OCI-LY1 (cell line): ENCODE measurements at regions not wholly inside any gene's neighbourhood (a gene's known extent, or its start where the extent isn't known, plus 50 kb on each side); places are given as distances from the start of the nearest gene placed in this dataset.

ENCODE experiments used
- H2AFZ ChIP-seq: fragments of 200-600 bp; sonication (generic), shearing (Covaris generic); 2 replicates; pipeline ENCODE4 v1.6.0; 2014; ENCODE audit warnings: antibody characterized with exemption, mild to moderate bottlenecking, low read length
- H3F3A ChIP-seq: fragments of 200-600 bp; sonication (generic), shearing (Covaris generic); 2 replicates; pipeline ENCODE4 v1.6.0; 2014; ENCODE audit warnings: mild to moderate bottlenecking, antibody characterized with exemption, low read length, moderate library complexity; ENCODE audit not compliant: insufficient read depth
- H3K27ac ChIP-seq: fragments of 200-600 bp; sonication (generic); 2 replicates; pipeline ENCODE4 v1.5.1; 2014; ENCODE audit warnings: low read length, mixed run types, mild to moderate bottlenecking, low read depth; ENCODE audit not compliant: poor library complexity, severe bottlenecking
- H3K27me3 ChIP-seq: fragments of 200-600 bp; sonication (generic); 2 replicates; pipeline ENCODE4 v1.6.0; 2014; ENCODE audit warnings: antibody characterized with exemption, mild to moderate bottlenecking, low read length, moderate library complexity; ENCODE audit not compliant: insufficient read depth
- H3K36me3 ChIP-seq: fragments of 200-600 bp; sonication (generic); 2 replicates; pipeline ENCODE4 v1.6.1; 2014; ENCODE audit warnings: mild to moderate bottlenecking, antibody characterized with exemption, low read length, moderate library complexity, mixed read lengths; ENCODE audit not compliant: insufficient read depth
- H3K4me1 ChIP-seq: fragments of 200-600 bp; sonication (generic); 2 replicates; pipeline ENCODE4 v1.5.1; 2014; ENCODE audit warnings: mild to moderate bottlenecking, low read length, moderate library complexity; ENCODE audit not compliant: insufficient read depth, severe bottlenecking
- H3K4me2 ChIP-seq: fragments of 200-600 bp; sonication (generic), shearing (Covaris generic); 2 replicates; pipeline ENCODE4 v1.6.1; 2014; ENCODE audit warnings: low read length
- H3K4me3 ChIP-seq: fragments of 200-600 bp; sonication (generic); 2 replicates; pipeline ENCODE4 v1.5.1; 2014; ENCODE audit warnings: low read length, low read depth, mild to moderate bottlenecking, mixed read lengths; ENCODE audit not compliant: poor library complexity, severe bottlenecking
- H3K79me2 ChIP-seq: fragments of 200-600 bp; shearing (Covaris generic); 2 replicates; pipeline ENCODE4 v1.6.1; 2016; ENCODE audit warnings: mixed run types, low read length, mixed read lengths; ENCODE audit not compliant: insufficient read depth
- H3K9ac ChIP-seq: fragments of 200-600 bp; sonication (generic), shearing (Covaris generic); 2 replicates; pipeline ENCODE4 v1.6.1; 2014; ENCODE audit warnings: mild to moderate bottlenecking, low read length, mixed read lengths
- H3K9me2 ChIP-seq: fragments of 200-600 bp; sonication (generic), shearing (Covaris generic); 2 replicates; pipeline ENCODE4 v1.6.1; 2014; ENCODE audit warnings: low read depth, mild to moderate bottlenecking, low read length, mixed read lengths
- H3K9me3 ChIP-seq: fragments of 200-600 bp; shearing (Covaris generic); 2 replicates; pipeline ENCODE4 v1.6.1; 2014; ENCODE audit warnings: low read length, mixed read lengths
- H4K20me1 ChIP-seq: fragments of 200-600 bp; sonication (generic), shearing (Covaris generic); 2 replicates; pipeline ENCODE4 v1.6.0; 2016; ENCODE audit warnings: mild to moderate bottlenecking, low read length; ENCODE audit not compliant: insufficient read depth
- EZH2 ChIP-seq: fragments of 200-600 bp; sonication (generic), shearing (Covaris generic); IDR thresholded peaks from 2 replicates; pipeline ENCODE4 v1.8.0; 2017; ENCODE audit warnings: borderline replicate concordance, mixed run types, mild to moderate bottlenecking, antibody characterized with exemption, low read length, moderate library complexity, mixed read lengths
- TF ChIP-seq, protein P1 (sequence below): fragments of 200-600 bp; sonication (generic), shearing (Covaris generic); IDR thresholded peaks from 2 replicates; pipeline ENCODE4 v1.5.1; 2017; ENCODE audit warnings: mild to moderate bottlenecking, antibody characterized with exemption, low read length, moderate library complexity, mixed read lengths

DNA sequence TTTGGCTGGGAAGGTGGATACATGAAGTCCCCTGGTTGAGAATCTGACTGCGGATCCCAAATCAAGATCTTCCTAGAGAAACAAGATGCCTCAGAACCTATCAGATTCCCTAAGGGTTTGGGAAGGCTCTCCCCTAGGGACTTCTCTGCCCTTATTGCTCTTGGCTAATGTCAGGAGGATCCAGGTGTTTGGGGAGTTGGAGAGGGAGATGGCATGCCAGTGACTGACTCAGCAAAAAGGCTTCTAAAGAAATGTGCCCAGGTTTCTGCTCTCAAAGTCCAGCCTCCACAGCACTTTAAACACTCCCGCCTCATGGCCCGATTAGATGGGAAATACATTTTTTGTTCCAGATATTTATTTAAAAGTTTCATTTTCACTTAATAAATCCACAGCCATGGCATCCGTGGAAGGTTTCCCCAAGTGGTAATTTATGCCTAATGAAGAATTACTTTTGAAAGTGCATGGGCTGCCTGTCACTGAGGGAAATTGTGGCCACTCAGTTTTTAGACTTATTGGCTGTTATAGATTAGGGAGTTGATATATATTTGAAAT lies 156.4 kb downstream of the OSR1 start:
- H3K4me3 ChIP-seq: no peak overlapping the region
- no peaks in the 10 kb centered on the region for H3F3A ChIP-seq
- H3K9ac ChIP-seq: no peak overlapping the region
- H3K4me1 ChIP-seq: no peaks in the 10 kb centered on the region
- H3K27me3 ChIP-seq: no peaks in the 10 kb centered on the region
- H3K36me3 ChIP-seq: no peaks in the 10 kb centered on the region
- no peaks in the 10 kb centered on the region for H3K9me3 ChIP-seq
- H3K9me2 ChIP-seq: no peaks in the 10 kb centered on the region
- H3K79me2 ChIP-seq: no peaks in the 10 kb centered on the region
- no peak overlapping the region for H2AFZ ChIP-seq
- H3K4me2 ChIP-seq: no peak overlapping the region
- no peak for TF ChIP-seq EZH2
- TF ChIP-seq, protein P1, sequence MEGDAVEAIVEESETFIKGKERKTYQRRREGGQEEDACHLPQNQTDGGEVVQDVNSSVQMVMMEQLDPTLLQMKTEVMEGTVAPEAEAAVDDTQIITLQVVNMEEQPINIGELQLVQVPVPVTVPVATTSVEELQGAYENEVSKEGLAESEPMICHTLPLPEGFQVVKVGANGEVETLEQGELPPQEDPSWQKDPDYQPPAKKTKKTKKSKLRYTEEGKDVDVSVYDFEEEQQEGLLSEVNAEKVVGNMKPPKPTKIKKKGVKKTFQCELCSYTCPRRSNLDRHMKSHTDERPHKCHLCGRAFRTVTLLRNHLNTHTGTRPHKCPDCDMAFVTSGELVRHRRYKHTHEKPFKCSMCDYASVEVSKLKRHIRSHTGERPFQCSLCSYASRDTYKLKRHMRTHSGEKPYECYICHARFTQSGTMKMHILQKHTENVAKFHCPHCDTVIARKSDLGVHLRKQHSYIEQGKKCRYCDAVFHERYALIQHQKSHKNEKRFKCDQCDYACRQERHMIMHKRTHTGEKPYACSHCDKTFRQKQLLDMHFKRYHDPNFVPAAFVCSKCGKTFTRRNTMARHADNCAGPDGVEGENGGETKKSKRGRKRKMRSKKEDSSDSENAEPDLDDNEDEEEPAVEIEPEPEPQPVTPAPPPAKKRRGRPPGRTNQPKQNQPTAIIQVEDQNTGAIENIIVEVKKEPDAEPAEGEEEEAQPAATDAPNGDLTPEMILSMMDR: no peak
- H3K27ac ChIP-seq: no peak overlapping the region
- no peaks in the 10 kb centered on the region for H4K20me1 ChIP-seq

DNA sequence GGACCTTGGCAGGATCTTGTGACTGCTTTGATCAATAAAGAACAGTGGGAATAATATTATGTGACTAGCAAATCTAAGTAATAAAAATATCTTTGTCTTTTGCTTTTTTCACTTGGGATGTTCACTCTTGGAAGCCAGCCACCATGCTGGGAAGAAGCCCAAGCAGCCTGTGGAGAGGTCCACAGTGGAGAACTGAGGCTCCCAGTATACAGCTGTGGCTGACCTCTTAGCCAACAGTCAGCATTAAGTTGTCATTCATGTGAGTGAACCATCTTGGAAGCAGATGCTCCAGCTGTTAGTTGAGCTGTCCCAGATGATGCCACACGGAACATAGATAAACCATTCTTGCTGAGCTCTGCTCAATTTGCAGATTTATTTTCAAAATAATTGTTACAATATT lies 160.0 kb downstream of the OSR1 start:
- no peaks in the 10 kb centered on the region for H3K27me3 ChIP-seq
- H3K36me3 ChIP-seq: no peaks in the 10 kb centered on the region
- no peaks in the 10 kb centered on the region for H3F3A ChIP-seq
- no peaks in the 10 kb centered on the region for H3K9me3 ChIP-seq
- no peak overlapping the region for H3K4me2 ChIP-seq
- no peaks in the 10 kb centered on the region for H3K79me2 ChIP-seq
- no peak overlapping the region for H2AFZ ChIP-seq
- H4K20me1 ChIP-seq: no peaks in the 10 kb centered on the region
- no peaks in the 10 kb centered on the region for H3K4me1 ChIP-seq
- TF ChIP-seq, protein P1: no peak
- TF ChIP-seq EZH2: no peak
- H3K9ac ChIP-seq: no peak overlapping the region
- H3K27ac ChIP-seq: no peak overlapping the region
- no peaks in the 10 kb centered on the region for H3K9me2 ChIP-seq
- no peak overlapping the region for H3K4me3 ChIP-seq

DNA sequence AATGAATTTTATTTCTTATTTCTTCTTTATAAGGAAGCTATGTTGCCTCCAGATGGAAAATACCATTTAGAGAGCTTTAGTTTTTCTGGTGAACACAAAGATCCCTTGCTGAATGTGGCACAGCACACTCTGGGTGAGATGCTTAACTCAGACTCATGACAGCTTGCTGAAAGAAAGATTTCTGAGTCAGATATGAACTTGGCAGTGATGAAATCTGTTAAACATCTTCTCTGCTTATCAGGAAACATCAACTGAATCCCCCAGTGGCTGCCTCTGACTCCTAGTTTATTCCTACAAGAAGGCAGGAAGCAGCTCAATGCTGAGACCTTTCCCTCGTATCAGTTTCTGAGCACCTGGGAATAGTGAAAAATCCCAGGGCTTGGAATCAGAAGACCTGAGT lies 162.8 kb downstream of the OSR1 start:
- Histone ChIP-seq H3K4me1 (no peaks in the 10 kb centered on the region), H3K9ac (no peak overlapping the region), H3K4me2 (no peak overlapping the region)

More for the DNA sequence above, 162.8 kb downstream of the OSR1 start:
- Histone ChIP-seq H3K27me3 (no peaks in the 10 kb centered on the region), H3K9me3 (no peaks in the 10 kb centered on the region), H3K4me3 (no peak overlapping the region), H4K20me1 (no peaks in the 10 kb centered on the region), H3K36me3 (no peaks in the 10 kb centered on the region), H2AFZ (no peak overlapping the region), H3K79me2 (no peaks in the 10 kb centered on the region), H3K27ac (no peak overlapping the region), H3K9me2 (no peaks in the 10 kb centered on the region), H3F3A (no peaks in the 10 kb centered on the region)
- TF ChIP-seq, protein P1: no peak
- no peak for TF ChIP-seq EZH2
